ENCODE measurements at regions not wholly inside any gene's neighbourhood (a gene's known extent, or its start where the extent isn't known, plus 50 kb on each side); places are given as distances from the start of the nearest gene placed in this dataset.
A peak's percentile ranks its signal among the peaks of the same experiment; 100 is the strongest.

- TF ChIP-seq REST (tag by site-specific recombination; IDR thresholded peaks at IDR 0.05): peak; percentile 82
- TF ChIP-seq ZFP69B (tag by site-specific recombination; IDR thresholded peaks at IDR 0.05): no peak
- no peak for TF ChIP-seq ZNF302 (tag by site-specific recombination; IDR thresholded peaks at IDR 0.05; ENCODE audit: low read depth)
- TF ChIP-seq, protein P1, sequence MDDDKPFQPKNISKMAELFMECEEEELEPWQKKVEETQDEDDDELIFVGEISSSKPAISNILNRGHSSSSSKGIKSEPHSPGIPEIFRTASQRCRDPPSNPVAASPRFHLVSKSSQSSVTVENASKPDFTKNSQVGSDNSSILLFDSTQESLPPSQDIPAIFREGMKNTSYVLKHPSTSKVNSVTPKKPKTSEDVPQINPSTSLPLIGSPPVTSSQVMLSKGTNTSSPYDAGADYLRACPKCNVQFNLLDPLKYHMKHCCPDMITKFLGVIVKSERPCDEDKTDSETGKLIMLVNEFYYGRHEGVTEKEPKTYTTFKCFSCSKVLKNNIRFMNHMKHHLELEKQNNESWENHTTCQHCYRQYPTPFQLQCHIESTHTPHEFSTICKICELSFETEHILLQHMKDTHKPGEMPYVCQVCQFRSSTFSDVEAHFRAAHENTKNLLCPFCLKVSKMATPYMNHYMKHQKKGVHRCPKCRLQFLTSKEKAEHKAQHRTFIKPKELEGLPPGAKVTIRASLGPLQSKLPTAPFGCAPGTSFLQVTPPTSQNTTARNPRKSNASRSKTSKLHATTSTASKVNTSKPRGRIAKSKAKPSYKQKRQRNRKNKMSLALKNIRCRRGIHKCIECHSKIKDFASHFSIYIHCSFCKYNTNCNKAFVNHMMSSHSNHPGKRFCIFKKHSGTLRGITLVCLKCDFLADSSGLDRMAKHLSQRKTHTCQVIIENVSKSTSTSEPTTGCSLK (tag by site-specific recombination; IDR thresholded peaks at IDR 0.05): no peak
- TF ChIP-seq ZSCAN23 (tag by site-specific recombination; IDR thresholded peaks at IDR 0.05): no peak
- TF ChIP-seq SCRT1 (tag by site-specific recombination; IDR thresholded peaks at IDR 0.05; ENCODE audit: borderline replicate concordance): no peak
- TF ChIP-seq ZNF624 (tag by site-specific recombination; IDR thresholded peaks at IDR 0.05): no peak
- peak; percentile 65; the same call in 1 of the 2 replicates for TF ChIP-seq ZNF501 (tag by site-specific recombination; IDR thresholded peaks at IDR 0.05)
- TF ChIP-seq ZNF155 (tag by site-specific recombination; IDR thresholded peaks at IDR 0.05): no peak
- TF ChIP-seq, protein P2, sequence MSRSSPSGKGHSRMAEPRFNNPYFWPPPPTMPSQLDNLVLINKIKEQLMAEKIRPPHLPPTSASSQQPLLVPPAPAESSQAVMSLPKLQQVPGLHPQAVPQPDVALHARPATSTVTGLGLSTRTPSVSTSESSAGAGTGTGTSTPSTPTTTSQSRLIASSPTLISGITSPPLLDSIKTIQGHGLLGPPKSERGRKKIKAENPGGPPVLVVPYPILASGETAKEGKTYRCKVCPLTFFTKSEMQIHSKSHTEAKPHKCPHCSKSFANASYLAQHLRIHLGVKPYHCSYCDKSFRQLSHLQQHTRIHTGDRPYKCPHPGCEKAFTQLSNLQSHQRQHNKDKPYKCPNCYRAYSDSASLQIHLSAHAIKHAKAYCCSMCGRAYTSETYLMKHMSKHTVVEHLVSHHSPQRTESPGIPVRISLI (tag by site-specific recombination; IDR thresholded peaks at IDR 0.05): no peak
- no peak for TF ChIP-seq ZFP41 (tag by site-specific recombination; IDR thresholded peaks at IDR 0.05; ENCODE audit: borderline replicate concordance)
- no peak for TF ChIP-seq ZNF221 (tag by site-specific recombination; IDR thresholded peaks at IDR 0.05; ENCODE audit: borderline replicate concordance)
- TF ChIP-seq ZNF747 (tag by site-specific recombination; IDR thresholded peaks at IDR 0.05): no peak
- TF ChIP-seq YY2 (tag by site-specific recombination; IDR thresholded peaks at IDR 0.05): no peak
- peak; percentile 38; the same call in 1 of the 2 replicates for TF ChIP-seq ZNF530 (tag by site-specific recombination; IDR thresholded peaks at IDR 0.05; ENCODE audit: low read depth)
- TF ChIP-seq ZNF664 (tag by site-specific recombination; IDR thresholded peaks at IDR 0.05): peak; percentile 90
- peak; percentile 51 for TF ChIP-seq ZNF654 (tag by site-specific recombination; IDR thresholded peaks at IDR 0.05; ENCODE audit: low read depth)
- TF ChIP-seq, protein P3, sequence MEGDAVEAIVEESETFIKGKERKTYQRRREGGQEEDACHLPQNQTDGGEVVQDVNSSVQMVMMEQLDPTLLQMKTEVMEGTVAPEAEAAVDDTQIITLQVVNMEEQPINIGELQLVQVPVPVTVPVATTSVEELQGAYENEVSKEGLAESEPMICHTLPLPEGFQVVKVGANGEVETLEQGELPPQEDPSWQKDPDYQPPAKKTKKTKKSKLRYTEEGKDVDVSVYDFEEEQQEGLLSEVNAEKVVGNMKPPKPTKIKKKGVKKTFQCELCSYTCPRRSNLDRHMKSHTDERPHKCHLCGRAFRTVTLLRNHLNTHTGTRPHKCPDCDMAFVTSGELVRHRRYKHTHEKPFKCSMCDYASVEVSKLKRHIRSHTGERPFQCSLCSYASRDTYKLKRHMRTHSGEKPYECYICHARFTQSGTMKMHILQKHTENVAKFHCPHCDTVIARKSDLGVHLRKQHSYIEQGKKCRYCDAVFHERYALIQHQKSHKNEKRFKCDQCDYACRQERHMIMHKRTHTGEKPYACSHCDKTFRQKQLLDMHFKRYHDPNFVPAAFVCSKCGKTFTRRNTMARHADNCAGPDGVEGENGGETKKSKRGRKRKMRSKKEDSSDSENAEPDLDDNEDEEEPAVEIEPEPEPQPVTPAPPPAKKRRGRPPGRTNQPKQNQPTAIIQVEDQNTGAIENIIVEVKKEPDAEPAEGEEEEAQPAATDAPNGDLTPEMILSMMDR (tag by site-specific recombination; IDR thresholded peaks at IDR 0.05): no peak
- TF ChIP-seq SP7 (tag by site-specific recombination; IDR thresholded peaks at IDR 0.05): no peak
- TF ChIP-seq, protein P4, sequence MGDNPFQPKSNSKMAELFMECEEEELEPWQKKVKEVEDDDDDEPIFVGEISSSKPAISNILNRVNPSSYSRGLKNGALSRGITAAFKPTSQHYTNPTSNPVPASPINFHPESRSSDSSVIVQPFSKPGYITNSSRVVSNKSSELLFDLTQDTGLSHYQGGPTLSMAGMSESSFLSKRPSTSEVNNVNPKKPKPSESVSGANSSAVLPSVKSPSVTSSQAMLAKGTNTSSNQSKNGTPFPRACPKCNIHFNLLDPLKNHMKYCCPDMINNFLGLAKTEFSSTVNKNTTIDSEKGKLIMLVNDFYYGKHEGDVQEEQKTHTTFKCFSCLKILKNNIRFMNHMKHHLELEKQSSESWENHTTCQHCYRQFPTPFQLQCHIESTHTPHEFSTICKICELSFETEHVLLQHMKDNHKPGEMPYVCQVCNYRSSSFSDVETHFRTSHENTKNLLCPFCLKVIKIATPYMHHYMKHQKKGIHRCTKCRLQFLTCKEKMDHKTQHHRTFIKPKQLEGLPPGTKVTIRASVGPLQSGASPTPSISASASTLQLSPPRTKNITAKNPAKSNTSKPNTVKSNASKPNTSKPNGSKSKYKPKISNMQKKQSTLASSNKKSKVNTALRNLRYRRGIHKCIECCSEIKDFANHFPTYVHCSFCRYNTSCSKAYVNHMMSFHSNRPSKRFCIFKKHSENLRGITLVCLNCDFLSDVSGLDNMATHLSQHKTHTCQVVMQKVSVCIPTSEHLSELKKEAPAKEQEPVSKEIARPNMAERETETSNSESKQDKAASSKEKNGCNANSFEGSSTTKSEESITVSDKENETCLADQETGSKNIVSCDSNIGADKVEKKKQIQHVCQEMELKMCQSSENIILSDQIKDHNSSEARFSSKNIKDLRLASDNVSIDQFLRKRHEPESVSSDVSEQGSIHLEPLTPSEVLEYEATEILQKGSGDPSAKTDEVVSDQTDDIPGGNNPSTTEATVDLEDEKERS (tag by site-specific recombination; IDR thresholded peaks at IDR 0.05): no peak
- TF ChIP-seq ZNF37A (tag by site-specific recombination; IDR thresholded peaks at IDR 0.05): no peak
- no peak for TF ChIP-seq YY1 (tag by site-specific recombination; IDR thresholded peaks at IDR 0.05)
- peak; percentile 98 for TF ChIP-seq ZNF394 (tag by site-specific recombination; IDR thresholded peaks at IDR 0.05; ENCODE audit: borderline replicate concordance)
- TF ChIP-seq KLF10 (tag by site-specific recombination; IDR thresholded peaks at IDR 0.05): no peak
- TF ChIP-seq GLI4 (tag by site-specific recombination; IDR thresholded peaks at IDR 0.05): no peak
- TF ChIP-seq, protein P5, sequence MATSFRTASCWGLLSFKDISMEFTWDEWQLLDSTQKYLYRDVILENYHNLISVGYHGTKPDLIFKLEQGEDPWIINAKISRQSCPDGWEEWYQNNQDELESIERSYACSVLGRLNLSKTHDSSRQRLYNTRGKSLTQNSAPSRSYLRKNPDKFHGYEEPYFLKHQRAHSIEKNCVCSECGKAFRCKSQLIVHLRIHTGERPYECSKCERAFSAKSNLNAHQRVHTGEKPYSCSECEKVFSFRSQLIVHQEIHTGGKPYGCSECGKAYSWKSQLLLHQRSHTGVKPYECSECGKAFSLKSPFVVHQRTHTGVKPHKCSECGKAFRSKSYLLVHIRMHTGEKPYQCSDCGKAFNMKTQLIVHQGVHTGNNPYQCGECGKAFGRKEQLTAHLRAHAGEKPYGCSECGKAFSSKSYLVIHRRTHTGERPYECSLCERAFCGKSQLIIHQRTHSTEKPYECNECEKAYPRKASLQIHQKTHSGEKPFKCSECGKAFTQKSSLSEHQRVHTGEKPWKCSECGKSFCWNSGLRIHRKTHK (tag by site-specific recombination; IDR thresholded peaks at IDR 0.05): no peak
- no peak for TF ChIP-seq ZNF660 (tag by site-specific recombination; IDR thresholded peaks at IDR 0.05)
- TF ChIP-seq ZNF610 (tag by site-specific recombination; IDR thresholded peaks at IDR 0.05; ENCODE audit: borderline replicate concordance): no peak
- TF ChIP-seq ZNF175 (tag by site-specific recombination; IDR thresholded peaks at IDR 0.05): no peak
These were observed 71.8 kb upstream of the BMP2K start (continued) for GRCh38 chr4:78704317-78704716.
